Loucy (cell line): ENCODE measurements at regions not wholly inside any gene's neighbourhood (a gene's known extent, or its start where the extent isn't known, plus 50 kb on each side); places are given as distances from the start of the nearest gene placed in this dataset.

Source experiments
- H2AFZ ChIP-seq: fragments of 200-600 bp; sonication (generic); 2 replicates; pipeline ENCODE4 v1.6.0; 2016; ENCODE audit warnings: antibody characterized with exemption, mild to moderate bottlenecking, low read length, moderate library complexity
- H3F3A ChIP-seq: fragments of 200-600 bp; 2 replicates; pipeline ENCODE4 v1.6.0; 2016; ENCODE audit warnings: antibody characterized with exemption, low read depth, mild to moderate bottlenecking
- H3K27me3 ChIP-seq: fragments of 200-600 bp; sonication (generic); 2 replicates; pipeline ENCODE4 v1.6.1; 2014; ENCODE audit warnings: low read length, mild to moderate bottlenecking; ENCODE audit not compliant: insufficient read depth, poor library complexity, severe bottlenecking
- H3K36me3 ChIP-seq: fragments of 200-600 bp; sonication (generic); 2 replicates; pipeline ENCODE4 v1.6.1; 2016; ENCODE audit warnings: low read length; ENCODE audit not compliant: insufficient read depth
- H3K4me1 ChIP-seq: fragments of 200-600 bp; sonication (generic); 2 replicates; pipeline ENCODE4 v1.5.1; 2014; ENCODE audit warnings: low read length, mild to moderate bottlenecking; ENCODE audit not compliant: insufficient read depth, poor library complexity, severe bottlenecking
- H3K4me2 ChIP-seq: fragments of 200-600 bp; sonication (generic); 2 replicates; pipeline ENCODE4 v1.6.0; 2014; ENCODE audit warnings: antibody characterized with exemption, low read length, low read depth, mild to moderate bottlenecking; ENCODE audit not compliant: poor library complexity, severe bottlenecking
- H3K4me3 ChIP-seq: fragments of 200-600 bp; sonication (generic); 2 replicates; pipeline ENCODE4 v1.5.1; 2014; ENCODE audit warnings: low read length, mild to moderate bottlenecking, mixed read lengths; ENCODE audit not compliant: poor library complexity, severe bottlenecking
- H3K79me2 ChIP-seq: fragments of 200-600 bp; sonication (generic); 2 replicates; pipeline ENCODE4 v1.6.1; 2014; ENCODE audit warnings: low read length; ENCODE audit not compliant: insufficient read depth
- H3K9ac ChIP-seq: fragments of 200-600 bp; sonication (generic); 2 replicates; pipeline ENCODE4 v1.6.0; 2014; ENCODE audit warnings: mild to moderate bottlenecking, low read depth, low read length, moderate library complexity; ENCODE audit not compliant: poor library complexity, severe bottlenecking
- H3K9me2 ChIP-seq: fragments of 200-600 bp; sonication (generic); replicated peaks from 2 replicates; pipeline ENCODE4 v1.6.1; 2016; ENCODE audit warnings: low read depth, low read length, mixed read lengths
- H3K9me3 ChIP-seq: fragments of 200-600 bp; sonication (generic); 2 replicates; pipeline ENCODE4 v1.6.1; 2014; ENCODE audit warnings: mild to moderate bottlenecking, antibody characterized with exemption, low read length, low read depth; ENCODE audit not compliant: insufficient read depth
- H4K20me1 ChIP-seq: fragments of 200-600 bp; sonication (generic); 2 replicates; pipeline ENCODE4 v1.6.0; 2014; ENCODE audit warnings: antibody characterized with exemption, low read length, mild to moderate bottlenecking; ENCODE audit not compliant: insufficient read depth, poor library complexity, severe bottlenecking
- CTCF ChIP-seq: fragments of 200-600 bp; sonication (generic); conservative IDR thresholded peaks from 2 replicates; pipeline ENCODE4 v1.5.1; 2014; ENCODE audit warnings: mild to moderate bottlenecking, antibody characterized with exemption, low read length
- EZH2phosphoT487 ChIP-seq: fragments of 200-600 bp; IDR thresholded peaks from 2 replicates; pipeline ENCODE4 v1.6.1; 2018; ENCODE audit warnings: antibody characterized with exemption, mild to moderate bottlenecking, moderate library complexity, borderline replicate concordance

GRCh38 chr12:105978686-105979085 lies 160.1 kb downstream of the NUAK1 start:
- no peaks in the 10 kb centered on the region for H3K9me2 ChIP-seq
- H3K9ac ChIP-seq: no peak overlapping the region
- no peaks in the 10 kb centered on the region for H4K20me1 ChIP-seq
- no peaks in the 10 kb centered on the region for H3K27me3 ChIP-seq
- no peak overlapping the region for H3K4me3 ChIP-seq
- H3K4me2 ChIP-seq: no peak overlapping the region
- no peaks in the 10 kb centered on the region for H3K36me3 ChIP-seq
- TF ChIP-seq CTCF (no peak), EZH2phosphoT487 (no peak)
- no peak overlapping the region for H2AFZ ChIP-seq
- H3K9me3 ChIP-seq: no peaks in the 10 kb centered on the region
- no peaks in the 10 kb centered on the region for H3K79me2 ChIP-seq
- H3F3A ChIP-seq: no peaks in the 10 kb centered on the region
- no peaks in the 10 kb centered on the region for H3K4me1 ChIP-seq

- no peaks in the 10 kb centered on the region for H3K9me3 ChIP-seq
- no peak for TF ChIP-seq EZH2phosphoT487
- no peak for TF ChIP-seq CTCF
- H3F3A ChIP-seq: no peaks in the 10 kb centered on the region
- no peaks in the 10 kb centered on the region for H3K9me2 ChIP-seq
- no peaks in the 10 kb centered on the region for H3K79me2 ChIP-seq
- H4K20me1 ChIP-seq: no peaks in the 10 kb centered on the region
- no peaks in the 10 kb centered on the region for H3K36me3 ChIP-seq
- H3K27me3 ChIP-seq: no peaks in the 10 kb centered on the region
- H3K4me2 ChIP-seq: no peak overlapping the region
- no peak overlapping the region for H3K4me3 ChIP-seq
- no peak overlapping the region for H2AFZ ChIP-seq
- H3K4me1 ChIP-seq: no peaks in the 10 kb centered on the region
- H3K9ac ChIP-seq: no peak overlapping the region
These were observed 158.7 kb downstream of the NUAK1 start for GRCh38 chr12:105980085-105980484.

- H2AFZ ChIP-seq: no peak overlapping the region
- no peaks in the 10 kb centered on the region for H3K4me1 ChIP-seq
- no peaks in the 10 kb centered on the region for H4K20me1 ChIP-seq
These were observed 158.2 kb downstream of the NUAK1 start for GRCh38 chr12:105980533-105980932.

More at GRCh38 chr12:105980533-105980932, 158.2 kb downstream of the NUAK1 start:
- Histone ChIP-seq H3K9me2 (no peaks in the 10 kb centered on the region), H3K4me3 (no peak overlapping the region), H3K79me2 (no peaks in the 10 kb centered on the region), H3K9ac (no peak overlapping the region), H3F3A (no peaks in the 10 kb centered on the region), H3K27me3 (no peaks in the 10 kb centered on the region), H3K36me3 (no peaks in the 10 kb centered on the region), H3K9me3 (no peaks in the 10 kb centered on the region), H3K4me2 (no peak overlapping the region)
- TF ChIP-seq CTCF: no peak
- no peak for TF ChIP-seq EZH2phosphoT487
